HEK293T (cell line): ENCODE measurements at regions not wholly inside any gene's neighbourhood (a gene's known extent, or its start where the extent isn't known, plus 50 kb on each side); places are given as distances from the start of the nearest gene placed in this dataset.
"Not testable (repeated sequence)": the region's sequence is repeated elsewhere in the genome, so short reads cannot be mapped to it uniquely, and the experiment has no call there.

Source experiments
- CTCF ChIA-PET: fragments of 350-600 bp; formaldehyde crosslinking; extraction: SDS; loops from one replicate; lab custom pipeline; 2021; ENCODE audit warnings: antibody characterized with exemption, inconsistent platforms; lab: Yijun Ruan, JAX
- POLR2A ChIA-PET: fragments of 350-600 bp; formaldehyde crosslinking; extraction: SDS; loops from one replicate; lab custom pipeline; 2020; ENCODE audit warnings: antibody characterized with exemption, inconsistent platforms; lab: Yijun Ruan, JAX
- DNase-seq: peaks from one replicate; pipeline ENCODE4 v3.0.0; 2012; ENCODE audit warnings: mixed read lengths; ENCODE audit errors: extremely low spot score
- ARNT ChIP-seq: fragments of 450-650 bp; IDR thresholded peaks from 2 replicates; pipeline ENCODE4 v1.6.1; 2017; ENCODE audit warnings: mild to moderate bottlenecking
- BHLHE40 ChIP-seq: fragments of 450-650 bp; IDR thresholded peaks from 2 replicates; pipeline ENCODE4 v1.6.1; 2016; ENCODE audit warnings: mild to moderate bottlenecking, moderate library complexity, borderline replicate concordance
- CTBP1 ChIP-seq: fragments of 450-650 bp; IDR thresholded peaks from 2 replicates; pipeline ENCODE4 v1.6.1; 2016; ENCODE audit warnings: borderline replicate concordance
- ELF4 ChIP-seq: fragments of 450-650 bp; IDR thresholded peaks from 2 replicates; pipeline ENCODE4 v1.6.1; 2017; ENCODE audit warnings: antibody characterized with exemption
- FOXA1 ChIP-seq: fragments of 450-650 bp; IDR thresholded peaks from 2 replicates; pipeline ENCODE4 v1.6.1; 2016; ENCODE audit warnings: mild to moderate bottlenecking
- FOXK2 ChIP-seq: fragments of 450-650 bp; IDR thresholded peaks from 2 replicates; pipeline ENCODE4 v1.6.1; 2016; ENCODE audit warnings: mild to moderate bottlenecking
- FOXM1 ChIP-seq: fragments of 450-650 bp; IDR thresholded peaks from 2 replicates; pipeline ENCODE4 v1.6.1; 2017; ENCODE audit warnings: mild to moderate bottlenecking, borderline replicate concordance
- HDGF ChIP-seq: fragments of 450-650 bp; IDR thresholded peaks from 2 replicates; pipeline ENCODE4 v1.6.1; 2017; ENCODE audit warnings: antibody characterized with exemption, borderline replicate concordance
- L3MBTL2 ChIP-seq: fragments of 450-650 bp; conservative IDR thresholded peaks from 2 replicates; pipeline ENCODE4 v1.6.1; 2016; ENCODE audit warnings: mild to moderate bottlenecking
- LEF1 ChIP-seq: fragments of 450-650 bp; IDR thresholded peaks from 2 replicates; pipeline ENCODE4 v1.6.1; 2017; ENCODE audit warnings: mild to moderate bottlenecking, borderline replicate concordance
- NFRKB ChIP-seq: fragments of 450-650 bp; IDR thresholded peaks from 2 replicates; pipeline ENCODE4 v1.6.1; 2016; ENCODE audit warnings: mild to moderate bottlenecking, moderate library complexity
- PKNOX1 ChIP-seq: fragments of 450-650 bp; IDR thresholded peaks from 2 replicates; pipeline ENCODE4 v1.6.1; 2016
- SP1 ChIP-seq: fragments of 450-650 bp; IDR thresholded peaks from 2 replicates; pipeline ENCODE4 v1.6.1; 2017
- SUZ12 ChIP-seq: fragments of 450-650 bp; IDR thresholded peaks from 2 replicates; pipeline ENCODE4 v1.6.1; 2016; ENCODE audit warnings: mild to moderate bottlenecking
- TARDBP ChIP-seq: fragments of 450-650 bp; IDR thresholded peaks from 2 replicates; pipeline ENCODE4 v1.6.1; 2016
- ZNF384 ChIP-seq: fragments of 450-650 bp; IDR thresholded peaks from 2 replicates; pipeline ENCODE4 v1.6.1; 2016

- ChIA-PET POLR2A (no interaction called here), CTCF (no interaction called here)
- no peak for DNase-seq
- TF ChIP-seq FOXM1 (no peak), HDGF (no peak), FOXK2 (no peak), SUZ12 (no peak)
Observed at GRCh38 chr2:116167107-116167506, 1647.4 kb upstream of the DDX18 start.

- CTCF ChIA-PET: no interaction called here
- TF ChIP-seq LEF1: no peak
- TF ChIP-seq TARDBP: no peak
- no peak for TF ChIP-seq FOXK2
- POLR2A ChIA-PET: no interaction called here
- no peak for DNase-seq
Observed at GRCh38 chr2:116180072-116180471, 1634.4 kb upstream of the DDX18 start.

GRCh38 chr2:116190684-116191083, 1623.8 kb upstream of the DDX18 start:
- CTCF ChIA-PET: not testable (repeated sequence)

GRCh38 chr2:116200086-116200485, 1614.4 kb upstream of the DDX18 start:
- ChIA-PET CTCF (no interaction called here), POLR2A (no interaction called here)
- DNase-seq: no peak
- no peak for TF ChIP-seq HDGF
- TF ChIP-seq ZNF384: no peak
- no peak for TF ChIP-seq TARDBP
- no peak for TF ChIP-seq BHLHE40
- TF ChIP-seq FOXM1: no peak
- TF ChIP-seq SP1: no peak
- no peak for TF ChIP-seq NFRKB
- no peak for TF ChIP-seq FOXA1
- no peak for TF ChIP-seq SUZ12
- TF ChIP-seq PKNOX1: no peak
- no peak for TF ChIP-seq FOXK2
- TF ChIP-seq ELF4: no peak
- no peak for TF ChIP-seq L3MBTL2
- TF ChIP-seq LEF1: no peak
- no peak for TF ChIP-seq ARNT
- no peak for TF ChIP-seq CTBP1

More at GRCh38 chr2:116190684-116191083, 1623.8 kb upstream of the DDX18 start:
- DNase-seq, POLR2A ChIA-PET: not testable (repeated sequence)

- DNase-seq: no peak
- TF ChIP-seq BHLHE40: no peak
- no peak for TF ChIP-seq CTBP1
- TF ChIP-seq FOXK2: no peak
- no peak for TF ChIP-seq ARNT
- no peak for TF ChIP-seq ELF4
- no peak for TF ChIP-seq L3MBTL2
- TF ChIP-seq ZNF384: no peak
- no peak for TF ChIP-seq FOXM1
- no peak for TF ChIP-seq SP1
- TF ChIP-seq LEF1: no peak
- TF ChIP-seq FOXA1: no peak
- TF ChIP-seq TARDBP: no peak
- no peak for TF ChIP-seq HDGF
- TF ChIP-seq PKNOX1: no peak
- no peak for TF ChIP-seq SUZ12
- TF ChIP-seq NFRKB: no peak
- ChIA-PET POLR2A (no interaction called here), CTCF (no interaction called here)
Observed at GRCh38 chr2:116211719-116212118, 1602.8 kb upstream of the DDX18 start.

GRCh38 chr2:116222793-116223192, 1591.7 kb upstream of the DDX18 start:
- TF ChIP-seq LEF1 (no peak), SUZ12 (no peak), ELF4 (no peak), PKNOX1 (no peak), ZNF384 (no peak), FOXA1 (no peak), FOXK2 (no peak), FOXM1 (no peak), HDGF (no peak), L3MBTL2 (no peak), SP1 (no peak), NFRKB (no peak), BHLHE40 (no peak), ARNT (no peak), CTBP1 (no peak), TARDBP (no peak)
- ChIA-PET CTCF (no interaction called here), POLR2A (no interaction called here)
- no peak for DNase-seq

- CTCF ChIA-PET: no interaction called here
- TF ChIP-seq FOXA1: no peak
- no peak for TF ChIP-seq FOXK2
- TF ChIP-seq CTBP1: no peak
- no peak for DNase-seq
- POLR2A ChIA-PET: no interaction called here
Observed at GRCh38 chr2:116223912-116224311, 1590.6 kb upstream of the DDX18 start.
